IMR-90 (cell line): ENCODE measurements at regions not wholly inside any gene's neighbourhood (a gene's known extent, or its start where the extent isn't known, plus 50 kb on each side); places are given as distances from the start of the nearest gene placed in this dataset.

Source experiments
- BHLHE40 ChIP-seq: fragments of 150-350 bp; IDR thresholded peaks from 2 replicates; pipeline ENCODE4 v1.6.1; 2016; ENCODE audit warnings: mild to moderate bottlenecking, low read depth, low read length
- CTCF ChIP-seq: conservative IDR thresholded peaks from 2 replicates; pipeline ENCODE4 v1.5.1; 2012; ENCODE audit warnings: mild to moderate bottlenecking, low read depth, low read length, improper control_type of control experiment
- MAZ ChIP-seq: IDR thresholded peaks from 2 replicates; pipeline ENCODE4 v1.6.1; 2012; ENCODE audit warnings: low read depth, mild to moderate bottlenecking, low read length, improper control_type of control experiment, moderate library complexity, borderline replicate concordance
- POLR2A ChIP-seq: IDR thresholded peaks from 2 replicates; pipeline ENCODE4 v1.6.1; 2012; ENCODE audit warnings: mild to moderate bottlenecking, low read depth, low read length

GRCh38 chr5:40361378-40361777 lies 318.3 kb upstream of the PTGER4 start:
- TF ChIP-seq MAZ: no peak
- no peak for TF ChIP-seq CTCF
- no peak for TF ChIP-seq POLR2A
- no peak for TF ChIP-seq BHLHE40
